Fibroblast of lung (primary cell): ENCODE measurements at regions not wholly inside any gene's neighbourhood (a gene's known extent, or its start where the extent isn't known, plus 50 kb on each side); places are given as distances from the start of the nearest gene placed in this dataset.

Experiments
- DNase-seq, 2 donors: peaks; one replicate each; pipeline versions ENCODE4 v3.0.0 to v3.0.0-alpha.2; 2010; ENCODE audit warnings: low read depth in 2 of 2
- H2AFZ ChIP-seq: 2 replicates; pipeline ENCODE4 v1.5.1; 2012; ENCODE audit warnings: low read length, control low read depth, inconsistent platforms
- H3K27ac ChIP-seq: 2 replicates; pipeline ENCODE4 v1.5.1; 2011; ENCODE audit warnings: low read length, control low read depth; ENCODE audit not compliant: insufficient read depth
- H3K27me3 ChIP-seq: 2 replicates; pipeline ENCODE4 v1.5.1; 2011; ENCODE audit warnings: mild to moderate bottlenecking, low read length; ENCODE audit not compliant: control insufficient read depth, insufficient read depth
- H3K36me3 ChIP-seq: 2 replicates; pipeline ENCODE4 v1.5.1; 2011; ENCODE audit warnings: low read length; ENCODE audit not compliant: control insufficient read depth, insufficient read depth
- H3K4me1 ChIP-seq: 2 replicates; pipeline ENCODE4 v1.5.1; 2011; ENCODE audit warnings: low read length; ENCODE audit not compliant: control insufficient read depth, insufficient read depth; ENCODE audit errors: extremely low read depth
- H3K4me2 ChIP-seq: 2 replicates; pipeline ENCODE4 v1.5.1; 2011; ENCODE audit warnings: low read length, control low read depth; ENCODE audit not compliant: insufficient read depth; ENCODE audit errors: extremely low read depth
- H3K4me3 ChIP-seq, 4 experiments: fragments of 200-600 bp in 1 of 4; sonication (generic) in 1 of 4; replicated peaks in 1 of 4; 2 replicates each; pipeline ENCODE4 v1.5.1; 2011 to 2016; ENCODE audit warnings: low read length in 4 of 4, low read depth in 3 of 4, mild to moderate bottlenecking in 3 of 4, control low read depth in 2 of 4, inconsistent platforms in 1 of 4, mixed read lengths in 1 of 4; ENCODE audit not compliant: insufficient read depth in 1 of 4; ENCODE audit errors: control extremely low read depth in 1 of 4
- H3K79me2 ChIP-seq: 2 replicates; pipeline ENCODE4 v1.5.1; 2012; ENCODE audit warnings: mild to moderate bottlenecking, low read length, inconsistent platforms; ENCODE audit not compliant: control insufficient read depth, insufficient read depth
- H3K9ac ChIP-seq: 2 replicates; pipeline ENCODE4 v1.5.1; 2011; ENCODE audit warnings: mild to moderate bottlenecking, low read length, control low read depth; ENCODE audit not compliant: insufficient read depth
- H3K9me3 ChIP-seq: 2 replicates; pipeline ENCODE4 v1.5.1; 2012; ENCODE audit warnings: low read depth, low read length; ENCODE audit not compliant: control insufficient read depth, insufficient read depth
- H4K20me1 ChIP-seq: 2 replicates; pipeline ENCODE4 v1.5.1; 2011; ENCODE audit warnings: low read length; ENCODE audit not compliant: control insufficient read depth, insufficient read depth; ENCODE audit errors: extremely low read depth
- CTCF ChIP-seq, 2 donors: IDR thresholded peaks in 1 of 2; conservative IDR thresholded peaks in 1 of 2; 1 replicate in 1 of 2; 2 replicates in 1 of 2; pipeline ENCODE4 v1.5.1; 2011 to 2012; ENCODE audit warnings: low read length in 2 of 2, control low read depth in 1 of 2, inconsistent platforms in 1 of 2, low read depth in 1 of 2, mild to moderate bottlenecking in 1 of 2
- EZH2 ChIP-seq: IDR thresholded peaks from 2 replicates; pipeline ENCODE4 v1.5.1; 2012; ENCODE audit warnings: low read length, control low read depth, mild to moderate bottlenecking; ENCODE audit errors: missing control alignments

DNA sequence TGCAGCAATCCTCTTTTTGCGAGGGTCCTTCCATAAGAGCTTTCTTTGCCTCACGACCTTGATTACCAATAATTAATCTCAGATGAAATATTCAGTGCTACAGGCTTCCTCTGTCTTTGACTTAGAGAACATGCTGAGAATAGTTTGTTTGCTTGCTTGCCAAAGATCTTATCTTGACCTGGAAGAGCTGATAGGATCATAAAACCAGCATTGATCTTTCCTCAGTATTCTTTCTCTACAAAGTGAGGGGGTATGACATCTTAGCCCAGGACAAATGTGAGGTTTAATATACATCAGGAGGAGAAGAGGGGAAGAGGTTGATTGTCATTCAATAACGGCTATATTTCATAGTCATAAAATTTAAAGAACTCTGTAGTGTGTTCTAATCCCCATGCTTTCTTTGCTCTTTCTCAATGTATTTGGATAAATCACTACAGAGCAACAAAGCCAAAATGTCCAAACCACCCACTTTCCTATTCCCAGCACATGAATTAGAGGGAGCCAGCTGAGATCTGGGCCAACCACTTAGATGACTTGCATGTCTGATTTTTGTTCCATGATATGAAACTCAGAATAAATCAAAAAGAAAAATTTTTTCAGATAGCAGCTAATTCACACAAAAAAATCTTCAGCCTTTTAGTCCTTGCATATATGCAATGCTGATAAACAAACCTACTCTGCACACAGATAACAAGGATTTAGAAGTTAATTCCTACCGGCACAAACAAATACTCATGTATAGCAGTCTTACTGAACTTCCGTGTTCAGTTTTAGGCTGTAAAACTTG is 50.5 kb upstream of the IPO9 start:
- no peaks in the 10 kb centered on the region for H3K27me3 ChIP-seq

More for the DNA sequence above, 50.5 kb upstream of the IPO9 start:
- TF ChIP-seq CTCF (conservative IDR thresholded peaks at IDR 0.05 in 1 of 2, IDR thresholded peaks at IDR 0.05 in 1 of 2; ENCODE audit: low read depth in 1 of 2, low read length in 2 of 2), result no peak
- no peak for TF ChIP-seq EZH2
- peaks cover 4% of the 10 kb centered on the region for H3K4me1 ChIP-seq
- H3K9ac ChIP-seq, result no peak overlapping the region
- no peak overlapping the region for H2AFZ ChIP-seq
- no peaks in the 10 kb centered on the region for H4K20me1 ChIP-seq
- H3K36me3 ChIP-seq, result peaks cover 21% of the 10 kb centered on the region
- no peak overlapping the region for H3K4me2 ChIP-seq
- no peaks in the 10 kb centered on the region for H3K9me3 ChIP-seq
- no peak overlapping the region for H3K27ac ChIP-seq
- no peak overlapping the region for H3K4me3 ChIP-seq
- H3K79me2 ChIP-seq, result peaks cover 34% of the 10 kb centered on the region
- peak in 1 of 2 donors; percentile 48 for DNase-seq
